Right lobe of liver (tissue), 4 donors: ENCODE measurements at regions not wholly inside any gene's neighbourhood (a gene's known extent, or its start where the extent isn't known, plus 50 kb on each side); places are given as distances from the start of the nearest gene placed in this dataset.

Experiments
- POLR2A ChIP-seq: fragments of 450-650 bp; IDR thresholded peaks from one replicate; pipeline ENCODE4 v1.6.1; 2017; ENCODE audit warnings: antibody characterized with exemption, mild to moderate bottlenecking
- TF ChIP-seq, protein P1 (sequence below), 4 donors: fragments of 200-600 bp in 3 of 4; fragments of 450-650 bp in 1 of 4; IDR thresholded peaks; one replicate each; pipeline versions ENCODE4 v1.5.1 to v1.8.0; 2016 to 2022; ENCODE audit warnings: antibody characterized with exemption in 4 of 4, mild to moderate bottlenecking in 2 of 4
- donor health status: DM: no; HTN: no; CAD: no.
- donor health status: DM: no; HTN: no; CAD: no.
- donor health status: DM: no; HTN: yes; CAD: no.

GRCh38 chr11:46181843-46182424 is 60.7 kb upstream of the PHF21A start:
- no peak for TF ChIP-seq POLR2A
- TF ChIP-seq, protein P1, sequence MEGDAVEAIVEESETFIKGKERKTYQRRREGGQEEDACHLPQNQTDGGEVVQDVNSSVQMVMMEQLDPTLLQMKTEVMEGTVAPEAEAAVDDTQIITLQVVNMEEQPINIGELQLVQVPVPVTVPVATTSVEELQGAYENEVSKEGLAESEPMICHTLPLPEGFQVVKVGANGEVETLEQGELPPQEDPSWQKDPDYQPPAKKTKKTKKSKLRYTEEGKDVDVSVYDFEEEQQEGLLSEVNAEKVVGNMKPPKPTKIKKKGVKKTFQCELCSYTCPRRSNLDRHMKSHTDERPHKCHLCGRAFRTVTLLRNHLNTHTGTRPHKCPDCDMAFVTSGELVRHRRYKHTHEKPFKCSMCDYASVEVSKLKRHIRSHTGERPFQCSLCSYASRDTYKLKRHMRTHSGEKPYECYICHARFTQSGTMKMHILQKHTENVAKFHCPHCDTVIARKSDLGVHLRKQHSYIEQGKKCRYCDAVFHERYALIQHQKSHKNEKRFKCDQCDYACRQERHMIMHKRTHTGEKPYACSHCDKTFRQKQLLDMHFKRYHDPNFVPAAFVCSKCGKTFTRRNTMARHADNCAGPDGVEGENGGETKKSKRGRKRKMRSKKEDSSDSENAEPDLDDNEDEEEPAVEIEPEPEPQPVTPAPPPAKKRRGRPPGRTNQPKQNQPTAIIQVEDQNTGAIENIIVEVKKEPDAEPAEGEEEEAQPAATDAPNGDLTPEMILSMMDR (IDR thresholded peaks at IDR 0.05) = no peak
